HG02588 (cell line): ENCODE measurements at regions not wholly inside any gene's neighbourhood (a gene's known extent, or its start where the extent isn't known, plus 50 kb on each side); places are given as distances from the start of the nearest gene placed in this dataset.
A peak's percentile ranks its signal among the peaks of the same experiment; 100 is the strongest.

Experiments
- ATAC-seq: cut with Tn5 transposase; IDR thresholded peaks from one replicate; pipeline ENCODE4 v1.9.1; 2021; ENCODE audit warnings: mild to moderate bottlenecking, moderate library complexity; ENCODE audit not compliant: unreplicated experiment

- no peak for ATAC-seq
Measured at GRCh38 chr10:81093056-81093455, 555.4 kb downstream of the SH2D4B start.

GRCh38 chr10:81095238-81095637 lies 557.5 kb downstream of the SH2D4B start:
- ATAC-seq, result no peak

- ATAC-seq, result no peak
Measured at GRCh38 chr10:81096558-81096957, 558.9 kb downstream of the SH2D4B start.

- no peak for ATAC-seq
Measured at GRCh38 chr10:81101062-81101461, 563.4 kb downstream of the SH2D4B start.

- ATAC-seq, result peak; percentile 44
Measured at GRCh38 chr10:81104494-81104893, 566.8 kb downstream of the SH2D4B start.

- peak; percentile 84 for ATAC-seq
Measured at GRCh38 chr10:81108516-81109199, 571.0 kb downstream of the SH2D4B start.

- ATAC-seq, result no peak
Measured at GRCh38 chr10:81109200-81109752, 571.6 kb downstream of the SH2D4B start.

GRCh38 chr10:81116201-81116600 lies 578.5 kb downstream of the SH2D4B start:
- no peak for ATAC-seq

GRCh38 chr10:81116990-81117389 lies 579.3 kb downstream of the SH2D4B start:
- no peak for ATAC-seq

GRCh38 chr10:81127931-81128330 lies 590.2 kb downstream of the SH2D4B start:
- no peak for ATAC-seq

GRCh38 chr10:81130014-81130413 lies 592.3 kb downstream of the SH2D4B start:
- no peak for ATAC-seq

GRCh38 chr10:81135851-81136250 lies 598.1 kb downstream of the SH2D4B start:
- ATAC-seq, result peak; percentile 95

GRCh38 chr10:81136261-81136660 lies 598.6 kb downstream of the SH2D4B start:
- peak; percentile 26 for ATAC-seq

GRCh38 chr10:81145975-81146374 lies 608.3 kb downstream of the SH2D4B start:
- no peak for ATAC-seq

GRCh38 chr10:81146436-81146835 lies 608.7 kb downstream of the SH2D4B start:
- ATAC-seq, result no peak

GRCh38 chr10:81152656-81153055 lies 615.0 kb downstream of the SH2D4B start:
- ATAC-seq, result no peak

GRCh38 chr10:81157681-81158080 lies 620.0 kb downstream of the SH2D4B start:
- ATAC-seq, result no peak

GRCh38 chr10:81177651-81178244 lies 640.0 kb downstream of the SH2D4B start:
- no peak for ATAC-seq

GRCh38 chr10:81179324-81179723 lies 641.6 kb downstream of the SH2D4B start:
- ATAC-seq, result no peak

GRCh38 chr10:81179805-81180452 lies 642.2 kb downstream of the SH2D4B start:
- peak; percentile 84 for ATAC-seq

GRCh38 chr10:81182296-81182695 lies 644.6 kb downstream of the SH2D4B start:
- no peak for ATAC-seq

- no peak for ATAC-seq
Measured at GRCh38 chr10:81192221-81192788, 654.6 kb downstream of the SH2D4B start.
